ENCODE measurements at regions not wholly inside any gene's neighbourhood (a gene's known extent, or its start where the extent isn't known, plus 50 kb on each side); places are given as distances from the start of the nearest gene placed in this dataset.

- BruUV-seq (replicated peaks), result no TSS peak
- Histone ChIP-seq H3K36me3 (replicated peaks in 1 of 2; ENCODE audit: control insufficient read depth in 1 of 2, insufficient read depth in 2 of 2, low read length in 2 of 2) (no peaks in the 10 kb centered on the region), H4K20me1 (ENCODE audit: insufficient read depth, low read length) (no peaks in the 10 kb centered on the region), H3K4me2 (ENCODE audit: low read depth, low read length) (no peak overlapping the region), H3K9ac (ENCODE audit: insufficient read depth, low read depth, low read length) (no peak overlapping the region), H3K9me3 (ENCODE audit: low read length) (peaks cover 51% of the 10 kb centered on the region), H3K27me3 (ENCODE audit: control insufficient read depth in 1 of 2, insufficient read depth in 2 of 2, low read length in 2 of 2) (no peaks in the 10 kb centered on the region), H3K4me1 (ENCODE audit: insufficient read depth, low read length) (no peaks in the 10 kb centered on the region), H3K4me3 (replicated peaks in 1 of 3; ENCODE audit: insufficient read depth in 1 of 3, low read depth in 2 of 3, low read length in 3 of 3) (no peak overlapping the region), H3K79me2 (ENCODE audit: insufficient read depth, low read length) (no peaks in the 10 kb centered on the region), H2AFZ (ENCODE audit: low read length) (no peak overlapping the region), H3K27ac (ENCODE audit: extremely low read length, insufficient read depth, low read length) (no peak overlapping the region)
- DNase-seq (ENCODE audit: low spot score), result no peak
- ATAC-seq, result no peak
- FAIRE-seq, result no peak
- no peak for TF ChIP-seq JUNB (CRISPR knock-in tag; IDR thresholded peaks at IDR 0.05; ENCODE audit: borderline replicate concordance)
- TF ChIP-seq PHB2 (IDR thresholded peaks at IDR 0.05; ENCODE audit: partially characterized antibody), result no peak
- TF ChIP-seq ARNT2 (CRISPR knock-in tag; IDR thresholded peaks at IDR 0.05; ENCODE audit: low read depth), result no peak
- no peak for TF ChIP-seq FOXC1 (CRISPR knock-in tag; IDR thresholded peaks at IDR 0.05; ENCODE audit: borderline replicate concordance)
- no peak for TF ChIP-seq DBP (CRISPR knock-in tag; IDR thresholded peaks at IDR 0.05; ENCODE audit: not compliant biosample characterization)
- no peak for TF ChIP-seq CSRNP1 (CRISPR knock-in tag; IDR thresholded peaks at IDR 0.05)
- TF ChIP-seq TRIM24 (CRISPR knock-in tag; IDR thresholded peaks at IDR 0.05), result no peak
- TF ChIP-seq ZNF775 (CRISPR knock-in tag; IDR thresholded peaks at IDR 0.05; ENCODE audit: borderline replicate concordance), result no peak
- no peak for TF ChIP-seq MXI1 (IDR thresholded peaks at IDR 0.05; ENCODE audit: borderline replicate concordance, low read depth, low read length)
- no peak for TF ChIP-seq ARID2 (CRISPR knock-in tag; IDR thresholded peaks at IDR 0.05; ENCODE audit: borderline replicate concordance)
- TF ChIP-seq AHDC1 (CRISPR knock-in tag; IDR thresholded peaks at IDR 0.05; ENCODE audit: borderline replicate concordance), result no peak
- TF ChIP-seq PCBP2 (optimal IDR thresholded peaks at IDR 0.05; ENCODE audit: low read depth, low read length, poor library complexity, severe bottlenecking), result no peak
- no peak for TF ChIP-seq RXRB (CRISPR knock-in tag; IDR thresholded peaks at IDR 0.05; ENCODE audit: borderline replicate concordance)
- WGBS (ENCODE audit: low lambda C conversion rate), result 5% methylated on average over 1 of the region's 1 CpG
- ChIA-PET POLR2A (no interaction called here), CTCF (ENCODE audit: low intra/inter-chr PET ratio, low total read pairs) (no interaction called here)
- intact Hi-C loops (cut with micrococcal nuclease; ENCODE audit: unreplicated experiment), result no loop called here
- in situ Hi-C loops (cut with HindIII; ENCODE audit: extremely low pct_ligation_motif_present, low pct_unique_long_range_greater_than_20kb), result no loop called here
Measured at GRCh38 chr2:125656190-125656589, 999.8 kb upstream of the GYPC start.

Data from HepG2 (cell line).